KBM-7 (cell line): ENCODE measurements at regions not wholly inside any gene's neighbourhood (a gene's known extent, or its start where the extent isn't known, plus 50 kb on each side); places are given as distances from the start of the nearest gene placed in this dataset.

ENCODE experiments used
- DNase-seq: peaks from one replicate; pipeline ENCODE4 v3.0.0-alpha.2; 2015
- in situ Hi-C: fragments of 300-500 bp; cut with MboI; formaldehyde crosslinking; loops from 2 replicates; pipeline ENCODE4 v1.14.3; 2020; ENCODE audit warnings: low sequenced_read_pairs, low pct_unique_long_range_greater_than_20kb, mixed read lengths

GRCh38 chr4:184531008-184531407 lies 56.7 kb upstream of the IRF2 start:
- in situ Hi-C loops = no loop called here
- no peak for DNase-seq

- DNase-seq = peak; percentile 33
- in situ Hi-C loops = no loop called here
Observed at GRCh38 chr4:184529283-184529682, 54.9 kb upstream of the IRF2 start.

DNA sequence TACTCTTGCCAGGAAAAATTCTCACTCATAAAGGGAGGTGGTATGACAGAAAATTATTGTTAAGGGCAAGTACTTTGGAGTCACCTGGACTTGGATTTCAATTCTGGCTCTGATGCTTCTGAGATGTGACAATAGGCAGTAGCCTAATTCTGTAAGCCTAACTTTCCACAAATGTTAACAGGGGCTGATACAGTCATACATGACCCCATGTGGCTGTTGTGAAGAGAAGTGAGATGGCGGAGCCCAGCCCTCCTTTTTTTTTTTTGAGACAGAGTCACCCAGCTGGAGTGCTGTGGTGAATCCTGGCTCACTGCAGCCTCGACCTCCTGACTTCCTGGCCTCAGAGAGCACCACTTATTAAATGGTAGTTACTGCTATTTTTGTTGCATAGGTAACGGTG lies 54.4 kb upstream of the IRF2 start:
- DNase-seq = no peak
- in situ Hi-C loops = no loop called here

GRCh38 chr4:184528051-184528450 lies 53.7 kb upstream of the IRF2 start:
- in situ Hi-C loops = no loop called here
- DNase-seq = no peak

DNA sequence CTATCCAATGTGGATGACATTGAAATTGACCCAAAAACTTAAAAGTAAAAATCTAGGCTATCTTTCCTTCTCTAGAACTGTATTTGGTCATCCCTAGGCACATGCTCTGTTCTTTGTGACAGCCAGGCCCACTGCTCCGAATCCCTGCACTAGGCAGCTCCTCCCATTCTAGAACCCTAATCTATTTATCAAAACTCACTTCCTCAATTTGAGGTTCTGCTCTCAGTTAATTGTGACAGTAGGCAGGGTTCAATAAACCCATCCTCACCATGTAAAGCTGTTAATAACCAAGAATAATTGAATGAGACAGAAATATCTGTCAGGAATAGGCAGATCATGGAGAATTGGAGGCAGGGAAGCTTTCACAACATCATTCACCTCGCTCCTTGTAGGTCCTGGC lies 51.9 kb upstream of the IRF2 start:
- in situ Hi-C loops = no loop called here
- no peak for DNase-seq
